Parathyroid adenoma (tissue), 2 donors: ENCODE measurements at regions not wholly inside any gene's neighbourhood (a gene's known extent, or its start where the extent isn't known, plus 50 kb on each side); places are given as distances from the start of the nearest gene placed in this dataset.

Experiments
- H2AFZ ChIP-seq: fragments of 300-600 bp; sonication (generic); one replicate; pipeline ENCODE4 v1.7.0; 2017; ENCODE audit warnings: antibody characterized with exemption, mild to moderate bottlenecking
- H3K27ac ChIP-seq: fragments of 300-600 bp; sonication (generic); one replicate; pipeline ENCODE4 v1.7.0; 2017
- H3K27me3 ChIP-seq: fragments of 300-600 bp; sonication (generic); one replicate; pipeline ENCODE4 v1.7.0; 2017; ENCODE audit warnings: low read length; ENCODE audit not compliant: control insufficient read depth, insufficient read depth
- H3K36me3 ChIP-seq: fragments of 300-600 bp; sonication (generic); one replicate; pipeline ENCODE4 v1.7.0; 2017; ENCODE audit warnings: low read length; ENCODE audit not compliant: control insufficient read depth, insufficient read depth
- H3K4me1 ChIP-seq: fragments of 300-600 bp; sonication (generic); one replicate; pipeline ENCODE4 v1.7.0; 2017; ENCODE audit warnings: control low read depth
- H3K4me2 ChIP-seq: fragments of 300-600 bp; sonication (generic); one replicate; pipeline ENCODE4 v1.7.0; 2017; ENCODE audit warnings: low read length
- H3K4me3 ChIP-seq: fragments of 300-600 bp; sonication (generic); one replicate; pipeline ENCODE4 v1.7.0; 2017; ENCODE audit warnings: low read depth, low read length
- H3K79me2 ChIP-seq: fragments of 300-600 bp; sonication (generic); one replicate; pipeline ENCODE4 v1.7.0; 2017; ENCODE audit warnings: control low read depth
- H3K9ac ChIP-seq: fragments of 300-600 bp; sonication (generic); one replicate; pipeline ENCODE4 v1.7.0; 2017; ENCODE audit warnings: mild to moderate bottlenecking
- H3K9me3 ChIP-seq: fragments of 300-600 bp; sonication (generic); one replicate; pipeline ENCODE4 v1.7.0; 2017; ENCODE audit warnings: low read length; ENCODE audit not compliant: control insufficient read depth
- CTCF ChIP-seq: fragments of 300-600 bp; sonication (generic); IDR thresholded peaks from one replicate; pipeline ENCODE4 v1.7.0; 2017; ENCODE audit warnings: antibody characterized with exemption, mild to moderate bottlenecking
- donor health status: primary hyperparathyroidism.

- H3K4me1 ChIP-seq: no peaks in the 10 kb centered on the region
- H2AFZ ChIP-seq: no peak overlapping the region
- no peak for TF ChIP-seq CTCF
- no peaks in the 10 kb centered on the region for H3K9me3 ChIP-seq
- H3K4me3 ChIP-seq: no peak overlapping the region
- H3K27ac ChIP-seq: no peak overlapping the region
- no peaks in the 10 kb centered on the region for H3K79me2 ChIP-seq
- H3K27me3 ChIP-seq: no peaks in the 10 kb centered on the region
- H3K9ac ChIP-seq: no peak overlapping the region
- no peaks in the 10 kb centered on the region for H3K36me3 ChIP-seq
- H3K4me2 ChIP-seq: no peak overlapping the region
Measured at GRCh38 chr3:152139651-152140050, 129.1 kb upstream of the MBNL1 start.

DNA sequence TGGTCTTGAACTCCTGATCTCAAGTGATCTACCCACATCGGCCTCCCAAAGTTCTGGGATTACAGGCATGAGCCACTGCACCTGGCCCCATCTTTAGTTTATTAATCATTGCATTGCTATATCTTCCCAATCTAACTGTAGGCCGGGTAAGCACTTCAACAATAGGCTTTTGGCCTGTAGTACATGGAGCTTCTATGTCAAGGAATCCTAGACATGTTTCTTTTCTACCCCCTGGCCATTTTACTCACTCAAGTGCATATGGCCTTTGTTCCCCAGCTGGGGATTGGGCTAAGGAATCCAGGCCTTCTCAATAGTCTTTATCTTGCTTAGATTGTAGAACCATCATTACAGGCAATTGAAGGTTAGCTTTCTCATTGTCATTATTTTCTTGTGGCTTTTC is 122.3 kb upstream of the MBNL1 start:
- Histone ChIP-seq H3K36me3 (no peaks in the 10 kb centered on the region), H3K27me3 (no peaks in the 10 kb centered on the region), H3K27ac (no peak overlapping the region), H3K79me2 (no peaks in the 10 kb centered on the region), H3K4me3 (no peak overlapping the region), H3K9me3 (no peaks in the 10 kb centered on the region), H3K4me1 (no peaks in the 10 kb centered on the region), H3K4me2 (no peak overlapping the region), H3K9ac (no peak overlapping the region), H2AFZ (no peak overlapping the region)
- no peak for TF ChIP-seq CTCF

- no peak overlapping the region for H3K27ac ChIP-seq
- TF ChIP-seq CTCF: no peak
- no peak overlapping the region for H3K9ac ChIP-seq
- no peaks in the 10 kb centered on the region for H3K79me2 ChIP-seq
- H3K36me3 ChIP-seq: no peaks in the 10 kb centered on the region
- no peaks in the 10 kb centered on the region for H3K4me1 ChIP-seq
- H3K27me3 ChIP-seq: no peaks in the 10 kb centered on the region
- H2AFZ ChIP-seq: no peak overlapping the region
- no peaks in the 10 kb centered on the region for H3K9me3 ChIP-seq
- H3K4me2 ChIP-seq: no peak overlapping the region
- H3K4me3 ChIP-seq: no peak overlapping the region
Measured at GRCh38 chr3:152147748-152148147, 121.0 kb upstream of the MBNL1 start.

- no peak overlapping the region for H3K9ac ChIP-seq
- no peaks in the 10 kb centered on the region for H3K9me3 ChIP-seq
- H3K36me3 ChIP-seq: no peaks in the 10 kb centered on the region
- no peaks in the 10 kb centered on the region for H3K79me2 ChIP-seq
- H2AFZ ChIP-seq: no peak overlapping the region
- no peaks in the 10 kb centered on the region for H3K4me1 ChIP-seq
- no peak overlapping the region for H3K27ac ChIP-seq
- H3K27me3 ChIP-seq: no peaks in the 10 kb centered on the region
- no peak overlapping the region for H3K4me2 ChIP-seq
- TF ChIP-seq CTCF: no peak
- H3K4me3 ChIP-seq: no peak overlapping the region
Measured at GRCh38 chr3:152148579-152148978, 120.2 kb upstream of the MBNL1 start.

- no peaks in the 10 kb centered on the region for H3K9me3 ChIP-seq
- no peak overlapping the region for H3K9ac ChIP-seq
- H2AFZ ChIP-seq: no peak overlapping the region
- H3K4me2 ChIP-seq: no peak overlapping the region
- no peaks in the 10 kb centered on the region for H3K4me1 ChIP-seq
- no peak for TF ChIP-seq CTCF
- no peak overlapping the region for H3K4me3 ChIP-seq
- H3K79me2 ChIP-seq: no peaks in the 10 kb centered on the region
- H3K27ac ChIP-seq: no peak overlapping the region
- H3K27me3 ChIP-seq: no peaks in the 10 kb centered on the region
- no peaks in the 10 kb centered on the region for H3K36me3 ChIP-seq
Measured at GRCh38 chr3:152149832-152150231, 118.9 kb upstream of the MBNL1 start.
